ENCODE measurements at regions not wholly inside any gene's neighbourhood (a gene's known extent, or its start where the extent isn't known, plus 50 kb on each side); places are given as distances from the start of the nearest gene placed in this dataset.
A peak's percentile ranks its signal among the peaks of the same experiment; 100 is the strongest.

DNA sequence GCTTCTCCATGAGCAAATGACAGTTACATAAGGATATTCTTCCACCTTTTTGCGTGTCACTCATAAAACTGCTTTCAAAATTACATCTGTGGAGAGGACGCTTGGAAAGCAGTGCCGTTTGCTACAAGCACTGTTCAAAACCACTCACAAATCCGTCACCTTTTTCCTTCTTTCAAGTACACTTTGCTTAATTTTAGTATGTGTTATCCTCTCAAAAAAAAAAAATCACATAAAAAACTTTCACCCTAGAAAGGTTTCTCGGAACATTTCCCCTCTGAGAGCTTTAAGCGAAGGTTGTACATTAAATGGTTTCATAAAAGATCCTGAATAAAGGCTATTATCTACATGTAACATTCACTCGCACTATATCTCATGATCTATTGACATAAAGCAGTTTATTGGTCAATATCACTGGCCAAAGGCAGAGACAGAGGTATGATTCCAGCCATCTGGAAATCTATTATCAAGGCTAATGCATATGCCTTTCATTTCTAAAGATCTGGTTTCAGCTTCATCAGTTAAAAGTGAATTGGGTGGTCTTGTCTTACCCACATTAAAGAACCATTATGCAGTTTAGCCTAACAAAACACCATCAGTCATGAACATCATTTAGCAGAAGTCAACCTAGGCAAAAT, 163.6 kb downstream of the ENC1 start:
- Mint-ChIP-seq H3K4me1 (ENCODE audit: low read depth) (no peaks in the 10 kb centered on the region), H3K27me3 (ENCODE audit: low read depth) (peaks cover 4% of the 10 kb centered on the region), H3K27ac (ENCODE audit: unreplicated experiment) (no peak overlapping the region), H3K36me3 (ENCODE audit: low read depth) (no peaks in the 10 kb centered on the region), H3K9me3 (ENCODE audit: low read depth) (no peaks in the 10 kb centered on the region), H3K4me3 (ENCODE audit: unreplicated experiment) (no peak overlapping the region)
- TF ChIP-seq, protein P1, sequence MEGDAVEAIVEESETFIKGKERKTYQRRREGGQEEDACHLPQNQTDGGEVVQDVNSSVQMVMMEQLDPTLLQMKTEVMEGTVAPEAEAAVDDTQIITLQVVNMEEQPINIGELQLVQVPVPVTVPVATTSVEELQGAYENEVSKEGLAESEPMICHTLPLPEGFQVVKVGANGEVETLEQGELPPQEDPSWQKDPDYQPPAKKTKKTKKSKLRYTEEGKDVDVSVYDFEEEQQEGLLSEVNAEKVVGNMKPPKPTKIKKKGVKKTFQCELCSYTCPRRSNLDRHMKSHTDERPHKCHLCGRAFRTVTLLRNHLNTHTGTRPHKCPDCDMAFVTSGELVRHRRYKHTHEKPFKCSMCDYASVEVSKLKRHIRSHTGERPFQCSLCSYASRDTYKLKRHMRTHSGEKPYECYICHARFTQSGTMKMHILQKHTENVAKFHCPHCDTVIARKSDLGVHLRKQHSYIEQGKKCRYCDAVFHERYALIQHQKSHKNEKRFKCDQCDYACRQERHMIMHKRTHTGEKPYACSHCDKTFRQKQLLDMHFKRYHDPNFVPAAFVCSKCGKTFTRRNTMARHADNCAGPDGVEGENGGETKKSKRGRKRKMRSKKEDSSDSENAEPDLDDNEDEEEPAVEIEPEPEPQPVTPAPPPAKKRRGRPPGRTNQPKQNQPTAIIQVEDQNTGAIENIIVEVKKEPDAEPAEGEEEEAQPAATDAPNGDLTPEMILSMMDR (IDR thresholded peaks at IDR 0.05), result no peak
- no peak for DNase-seq (ENCODE audit: low spot score)

DNA sequence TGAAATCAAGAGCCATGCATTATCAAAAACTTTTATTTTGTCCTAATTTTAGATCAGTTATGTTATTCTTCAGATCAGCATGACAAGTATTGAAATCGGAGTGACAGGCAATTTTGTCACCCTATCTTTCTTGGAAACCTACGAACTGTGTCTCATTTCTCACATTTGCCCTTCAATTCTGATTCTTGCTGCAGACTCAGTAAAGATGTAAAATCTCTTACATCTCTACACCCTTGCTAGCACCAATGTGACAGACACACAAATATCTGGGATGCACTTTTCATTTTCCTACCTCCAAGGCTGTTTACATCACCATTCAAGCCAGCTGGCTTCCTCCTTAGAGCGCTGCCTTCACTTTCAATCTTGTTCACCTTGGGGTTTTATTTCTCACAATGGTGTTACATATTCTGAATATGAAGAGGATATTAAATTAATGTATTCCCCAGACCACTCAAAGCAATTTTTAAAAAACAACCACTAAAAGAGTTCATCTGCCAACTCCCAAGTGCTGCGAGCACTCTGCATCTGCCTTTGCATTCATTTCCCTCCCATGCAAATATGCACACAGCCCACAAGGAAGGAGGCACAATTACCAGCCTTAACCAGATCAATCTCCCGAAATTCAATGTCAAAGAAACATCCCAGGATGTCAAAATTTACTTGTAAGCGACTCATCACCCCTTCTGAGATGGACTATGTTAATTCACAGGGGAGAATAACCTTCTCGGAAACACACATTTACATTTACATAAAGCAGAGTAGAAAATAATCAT, 164.3 kb downstream of the ENC1 start:
- Mint-ChIP-seq H3K9me3 (ENCODE audit: low read depth) (no peaks in the 10 kb centered on the region), H3K4me3 (ENCODE audit: unreplicated experiment) (no peak overlapping the region), H3K4me1 (ENCODE audit: low read depth) (no peaks in the 10 kb centered on the region), H3K27ac (ENCODE audit: unreplicated experiment) (no peak overlapping the region), H3K36me3 (ENCODE audit: low read depth) (no peaks in the 10 kb centered on the region), H3K27me3 (ENCODE audit: low read depth) (peaks cover 4% of the 10 kb centered on the region)
- TF ChIP-seq, protein P1 (IDR thresholded peaks at IDR 0.05), result no peak
- DNase-seq (ENCODE audit: low spot score), result no peak

DNA sequence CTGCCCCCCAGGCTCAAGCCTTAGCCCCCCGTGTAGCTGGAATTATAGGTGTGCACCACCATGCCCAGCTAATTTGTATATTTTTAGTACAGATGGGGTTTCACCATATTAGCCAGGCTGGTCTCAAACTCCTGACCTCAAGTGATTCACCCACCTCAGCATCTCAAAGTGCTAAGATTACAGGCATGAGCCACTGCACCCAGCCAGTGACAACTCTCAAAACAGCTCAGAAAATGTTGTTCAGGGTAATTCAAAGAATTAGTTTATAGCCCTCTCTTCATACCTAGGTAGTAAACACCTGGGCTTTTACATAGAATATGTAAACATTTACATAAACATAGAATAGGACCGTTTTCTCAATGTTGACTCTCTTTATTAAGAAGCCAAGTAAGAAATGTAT, 168.7 kb downstream of the ENC1 start:
- Mint-ChIP-seq H3K4me3 (ENCODE audit: unreplicated experiment) (no peak overlapping the region), H3K27ac (ENCODE audit: unreplicated experiment) (no peak overlapping the region), H3K4me1 (ENCODE audit: low read depth) (peaks cover 5% of the 10 kb centered on the region), H3K9me3 (ENCODE audit: low read depth) (peaks cover 4% of the 10 kb centered on the region), H3K27me3 (ENCODE audit: low read depth) (peaks cover 2% of the 10 kb centered on the region), H3K36me3 (ENCODE audit: low read depth) (no peaks in the 10 kb centered on the region)
- TF ChIP-seq, protein P1 (IDR thresholded peaks at IDR 0.05), result no peak
- no peak for DNase-seq (ENCODE audit: low spot score)

DNA sequence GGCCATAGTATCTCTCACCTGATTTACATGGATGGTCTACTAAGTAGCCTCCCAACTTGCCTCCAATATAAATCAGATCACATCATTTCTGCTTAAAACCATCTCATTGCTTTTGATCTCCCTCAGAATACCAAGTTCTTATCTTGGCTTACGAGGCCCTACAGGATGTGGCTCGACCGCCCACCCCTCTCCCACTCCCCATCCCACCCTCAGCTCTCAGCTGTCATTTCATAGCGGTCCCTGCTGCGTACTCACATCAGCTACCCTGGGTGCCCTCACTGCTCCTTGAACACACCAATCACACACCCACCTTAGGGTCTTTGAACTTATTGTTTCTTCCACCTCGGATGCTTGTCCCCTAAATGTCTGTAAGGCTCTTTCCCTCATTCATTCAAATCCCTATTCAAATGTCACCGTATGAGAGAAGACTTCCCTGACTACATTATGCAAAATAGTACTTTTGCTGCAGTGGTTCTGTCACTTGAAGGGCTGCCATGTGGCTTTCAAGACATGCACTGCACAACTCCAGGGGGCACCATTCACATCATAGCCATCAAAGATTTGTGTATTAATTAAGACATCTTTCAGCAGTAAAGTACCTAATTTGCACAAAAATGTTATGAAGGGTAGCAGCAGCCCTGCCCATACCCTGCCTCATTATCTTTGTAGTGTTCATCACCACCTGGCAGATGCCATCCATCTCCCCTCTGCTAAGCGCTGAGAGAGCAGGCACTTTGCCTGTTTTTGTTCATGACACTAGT, 171.1 kb downstream of the ENC1 start:
- no peak overlapping the region for H3K4me3 Mint-ChIP-seq (ENCODE audit: unreplicated experiment)
- H3K9me3 Mint-ChIP-seq (ENCODE audit: low read depth), result peaks cover 4% of the 10 kb centered on the region
- no peak overlapping the region for H3K27ac Mint-ChIP-seq (ENCODE audit: unreplicated experiment)
- H3K36me3 Mint-ChIP-seq (ENCODE audit: low read depth), result no peaks in the 10 kb centered on the region
- TF ChIP-seq, protein P1 (IDR thresholded peaks at IDR 0.05), result no peak
- H3K4me1 Mint-ChIP-seq (ENCODE audit: low read depth), result peaks cover 5% of the 10 kb centered on the region
- H3K27me3 Mint-ChIP-seq (ENCODE audit: low read depth), result no peaks in the 10 kb centered on the region
- DNase-seq (ENCODE audit: low spot score), result no peak

DNA sequence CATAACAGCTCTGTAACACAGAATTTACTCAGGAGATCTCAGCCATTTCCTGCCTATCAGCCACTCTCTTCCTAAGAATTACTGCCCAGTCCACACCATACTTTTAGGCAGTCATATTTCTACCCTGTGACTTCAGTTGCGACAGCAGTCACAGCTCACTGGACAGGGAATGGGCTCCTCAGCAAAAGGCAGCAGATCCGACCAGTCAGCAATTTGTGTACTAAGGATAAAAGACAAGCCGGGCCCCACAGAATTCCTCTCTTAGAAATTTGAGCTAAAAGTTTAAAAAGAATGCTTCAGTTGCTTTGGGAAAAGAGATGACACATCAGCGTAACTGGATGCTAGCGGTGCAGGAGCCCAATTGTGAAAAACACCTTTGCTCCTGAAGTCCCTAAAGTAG, 172.1 kb downstream of the ENC1 start:
- no peaks in the 10 kb centered on the region for H3K36me3 Mint-ChIP-seq (ENCODE audit: low read depth)
- peak overlapping the region; percentile 29 for H3K27ac Mint-ChIP-seq (ENCODE audit: unreplicated experiment)
- no peaks in the 10 kb centered on the region for H3K27me3 Mint-ChIP-seq (ENCODE audit: low read depth)
- DNase-seq (ENCODE audit: low spot score), result no peak
- peaks cover 4% of the 10 kb centered on the region for H3K9me3 Mint-ChIP-seq (ENCODE audit: low read depth)
- H3K4me1 Mint-ChIP-seq (ENCODE audit: low read depth), result peaks cover 5% of the 10 kb centered on the region
- TF ChIP-seq, protein P1 (IDR thresholded peaks at IDR 0.05), result no peak
- H3K4me3 Mint-ChIP-seq (ENCODE audit: unreplicated experiment), result no peak overlapping the region
